MV-4-11 (cell line): ENCODE measurements at regions not wholly inside any gene's neighbourhood (a gene's known extent, or its start where the extent isn't known, plus 50 kb on each side); places are given as distances from the start of the nearest gene placed in this dataset.
"Not testable (repeated sequence)": the region's sequence is repeated elsewhere in the genome, so short reads cannot be mapped to it uniquely, and the experiment has no call there.

Experiments used
- DNase-seq: peaks from one replicate; lab custom pipeline; 2025; lab: John Stamatoyannopoulos, UW

DNA sequence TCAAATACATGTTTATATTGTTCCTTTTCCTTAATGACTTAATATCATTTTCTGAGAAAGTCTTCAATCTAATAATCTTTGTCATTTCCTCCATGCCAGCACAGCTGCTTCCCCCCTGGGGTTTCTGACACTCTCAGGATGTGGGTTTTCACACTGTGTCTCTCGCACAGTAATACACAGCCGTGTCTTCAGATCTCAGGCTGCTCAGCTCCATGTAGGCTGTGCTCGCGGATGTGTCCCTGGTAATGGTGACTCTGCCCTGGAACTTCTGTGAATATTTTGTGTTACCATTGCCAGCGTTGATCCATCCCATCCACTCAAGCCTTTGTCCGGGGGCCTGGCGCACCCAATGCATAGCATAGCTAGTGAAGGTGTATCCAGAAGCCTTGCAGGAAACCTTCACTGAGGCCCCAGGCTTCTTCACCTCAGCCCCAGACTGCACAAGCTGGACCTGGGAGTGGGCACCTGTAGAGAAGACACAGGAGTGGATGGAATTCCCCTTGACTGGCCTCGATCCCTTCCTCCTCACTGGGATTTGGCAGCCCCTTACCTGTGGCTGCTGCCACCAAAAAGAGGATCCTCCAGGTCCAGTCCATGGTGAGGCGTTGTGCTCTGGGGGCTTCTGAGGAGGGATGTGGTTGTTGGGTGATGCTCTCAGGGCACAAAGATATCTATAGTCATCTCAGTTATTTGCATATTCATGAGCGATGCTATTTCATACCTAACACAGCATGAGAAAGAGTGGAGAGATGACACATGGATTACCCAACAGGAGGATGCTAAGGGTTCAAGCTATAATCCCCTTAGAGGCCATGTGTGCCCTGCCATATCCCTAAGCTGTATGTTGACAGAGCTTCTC lies 478.8 kb downstream of the TMEM121 start:
- DNase-seq: peak; percentile 40

DNA sequence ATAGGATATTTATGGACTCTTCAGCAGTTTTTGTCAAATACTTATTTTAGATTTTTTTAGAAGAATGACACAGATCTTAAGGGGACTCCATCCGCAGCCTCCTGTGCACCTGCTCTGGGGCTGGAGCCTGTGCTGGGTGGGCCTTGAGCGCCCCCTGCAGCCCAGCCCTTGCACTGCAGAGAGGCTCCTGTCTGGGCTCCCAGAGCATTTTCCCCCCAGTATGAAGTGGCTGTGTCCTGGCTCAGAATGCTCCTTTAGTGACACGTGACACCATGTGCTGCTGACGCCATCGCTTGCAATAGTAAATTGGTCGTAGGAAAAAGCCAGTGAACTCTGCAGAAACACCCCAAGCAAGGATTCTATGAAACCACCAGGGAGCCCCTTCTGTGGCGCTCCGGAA lies 479.7 kb downstream of the TMEM121 start:
- DNase-seq: peak; percentile 19

DNA sequence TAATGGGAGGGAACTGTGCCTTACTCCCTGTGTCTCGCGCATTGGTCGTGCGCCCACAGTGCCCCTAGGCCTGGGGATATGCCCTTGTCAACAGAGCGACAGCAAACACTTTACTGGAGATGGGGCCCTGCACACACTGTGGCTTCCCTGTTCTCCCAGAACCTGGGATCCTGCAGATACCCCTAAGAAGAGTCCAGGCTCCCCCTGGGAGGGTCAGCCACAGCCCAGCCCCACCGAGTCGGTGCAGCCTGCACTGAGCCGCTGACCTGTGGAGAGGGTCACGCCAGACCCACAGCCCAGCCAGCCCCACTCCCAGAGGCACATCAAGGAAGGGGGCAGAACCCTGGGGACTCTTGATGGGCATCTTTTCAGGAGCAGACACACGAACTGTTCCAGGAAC lies 480.3 kb downstream of the TMEM121 start:
- DNase-seq: not testable (repeated sequence)

DNA sequence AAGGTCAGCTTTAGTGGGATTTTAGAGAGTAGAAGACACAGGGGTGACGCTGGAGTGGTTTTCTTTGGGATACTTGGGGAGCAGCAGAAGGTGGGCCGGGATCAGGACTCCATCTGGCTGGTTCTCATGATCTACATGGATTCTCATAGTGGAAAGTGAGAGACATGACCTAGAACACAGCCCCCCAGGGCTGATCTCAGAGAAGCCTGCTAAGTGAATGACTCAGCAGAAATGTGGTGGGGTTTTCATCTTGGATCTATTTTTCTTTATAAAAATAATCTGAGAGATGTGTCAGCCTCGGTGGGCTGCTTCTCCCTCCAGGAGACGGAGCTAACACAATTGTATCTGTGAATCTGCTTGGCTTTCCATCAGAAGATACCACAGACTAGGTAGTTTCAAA lies 484.4 kb downstream of the TMEM121 start:
- no peak for DNase-seq

DNA sequence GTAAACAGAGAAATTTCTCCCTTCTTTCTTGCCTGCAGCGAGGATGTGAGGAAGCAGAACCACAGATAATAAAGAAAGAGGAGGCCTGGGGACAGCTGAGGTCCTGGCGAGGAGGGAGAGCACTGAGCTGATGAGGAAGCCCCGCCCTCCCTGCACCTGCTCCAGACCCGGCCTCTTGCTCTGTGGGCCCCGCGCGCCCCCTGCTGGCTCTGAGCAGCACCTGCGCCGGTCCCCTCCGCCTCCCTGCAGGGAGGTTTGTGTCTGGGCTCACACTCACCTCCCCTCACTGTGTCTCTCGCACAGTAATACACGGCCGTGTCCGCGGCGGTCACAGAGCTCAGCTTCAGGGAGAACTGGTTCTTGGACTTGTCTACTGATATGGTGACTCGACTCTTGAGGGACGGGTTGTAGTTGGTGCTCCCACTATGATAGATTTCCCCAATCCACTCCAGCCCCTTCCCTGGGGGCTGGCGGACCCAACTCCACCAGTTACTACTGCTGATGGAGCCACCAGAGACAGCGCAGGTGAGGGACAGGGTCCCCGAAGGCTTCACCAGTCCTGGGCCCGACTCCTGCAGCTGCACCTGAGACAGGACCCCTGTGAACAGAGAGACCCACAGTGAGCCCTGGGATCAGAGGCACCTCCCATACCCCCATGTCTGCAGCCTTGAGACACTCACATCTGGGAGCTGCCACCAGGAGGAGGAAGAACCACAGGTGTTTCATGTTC lies 485.4 kb downstream of the TMEM121 start:
- peak; percentile 63 for DNase-seq

DNA sequence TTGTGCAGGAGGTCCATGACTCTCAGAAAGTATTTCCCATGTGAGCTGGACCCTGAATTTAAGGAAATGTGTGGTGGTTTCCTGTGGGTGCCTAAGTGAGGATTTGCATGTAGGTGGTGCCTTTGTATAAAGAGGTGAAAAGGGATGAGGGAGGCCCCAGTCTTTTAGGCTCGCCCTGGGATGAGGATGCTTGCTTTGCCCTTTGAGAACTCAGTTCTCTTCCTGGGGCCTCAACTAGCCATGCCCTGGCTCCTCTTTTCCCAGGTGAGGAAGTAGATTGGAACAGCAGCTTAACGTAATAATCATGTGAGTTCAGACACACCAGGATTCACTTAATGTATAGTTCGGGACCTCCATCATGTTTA lies 486.0 kb downstream of the TMEM121 start:
- not testable (repeated sequence) for DNase-seq

DNA sequence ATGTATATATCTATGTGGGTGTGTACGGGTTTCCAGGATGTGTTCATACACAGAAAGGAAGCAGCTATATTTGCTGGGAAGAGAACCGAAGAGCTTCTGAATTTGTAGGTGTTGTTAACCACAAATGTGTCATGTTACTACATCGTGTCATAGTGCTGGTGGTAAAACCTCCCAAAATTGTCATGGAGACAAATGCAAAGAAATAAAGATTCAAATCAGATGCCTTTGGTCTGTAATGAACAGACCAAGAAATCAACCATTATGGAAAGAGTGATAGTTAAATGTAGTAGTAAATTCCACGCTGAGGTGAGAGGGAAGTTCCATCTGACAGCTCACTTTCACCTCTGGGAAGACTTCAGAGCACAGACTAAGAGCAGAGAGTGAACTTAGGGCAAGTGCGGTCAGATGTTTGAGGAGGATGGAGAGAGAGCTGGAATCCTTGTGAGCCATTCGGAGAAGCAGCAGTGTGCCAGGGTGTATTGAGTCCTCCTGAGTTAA lies 487.5 kb downstream of the TMEM121 start:
- no peak for DNase-seq

DNA sequence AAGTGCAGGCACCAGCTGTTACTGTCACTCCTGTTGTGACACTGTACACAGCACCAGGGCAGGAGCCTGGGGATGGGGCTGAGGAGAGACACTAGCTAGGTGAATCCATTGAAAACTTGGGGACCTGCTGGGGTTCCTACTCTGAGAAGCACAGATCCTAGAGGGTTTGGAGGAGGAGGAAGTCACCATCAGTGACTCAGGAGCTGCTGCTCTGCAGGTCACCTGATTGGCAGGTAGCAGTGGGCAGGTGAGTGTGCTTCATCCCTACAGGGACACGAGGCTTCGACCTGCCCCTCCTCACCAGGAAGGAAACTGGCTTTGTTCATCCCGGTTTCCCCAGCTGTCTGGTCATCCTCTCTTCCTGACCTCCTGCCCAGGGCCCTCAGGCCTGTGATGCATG lies 491.6 kb downstream of the TMEM121 start:
- DNase-seq: not testable (repeated sequence)

DNA sequence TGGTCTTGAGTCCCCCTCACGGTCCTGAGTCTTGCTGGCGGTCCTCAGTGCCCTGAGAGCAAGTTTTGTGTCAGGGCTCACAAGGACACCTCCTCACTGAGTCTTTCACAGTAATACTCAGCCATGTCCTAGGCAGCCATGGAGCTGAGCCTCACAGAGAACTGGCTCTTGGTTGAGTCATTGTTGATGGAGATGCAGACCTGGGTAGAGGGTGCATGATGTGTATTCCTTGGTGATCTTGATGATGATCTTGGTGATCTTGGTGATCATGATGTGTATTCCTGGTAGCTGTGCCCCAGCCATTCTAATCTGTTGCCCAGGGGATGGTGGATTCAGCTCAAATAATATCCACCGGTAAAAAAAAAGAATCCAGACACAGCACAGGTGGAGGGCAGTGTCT lies 495.4 kb downstream of the TMEM121 start:
- DNase-seq: no peak

DNA sequence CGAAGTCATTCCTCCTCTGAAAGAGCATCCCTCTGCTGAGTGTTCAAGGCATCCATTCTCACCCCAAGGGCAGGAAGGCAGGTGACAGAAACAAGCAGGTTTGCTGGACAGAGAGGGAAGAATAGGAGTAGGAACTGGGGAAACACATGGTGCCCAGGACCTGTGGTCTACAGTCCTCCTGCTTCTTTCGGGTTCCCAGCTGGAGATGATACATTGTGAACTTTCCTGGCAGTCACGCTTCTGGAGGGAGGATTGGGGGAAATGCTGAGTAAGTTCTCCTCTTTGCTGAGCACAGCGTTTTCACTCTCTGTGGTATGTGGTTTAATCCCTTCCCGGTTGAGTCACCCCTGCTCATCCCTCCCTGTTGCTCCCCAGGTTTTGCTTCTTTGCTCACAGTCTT lies 496.3 kb downstream of the TMEM121 start:
- peak; percentile 14 for DNase-seq

DNA sequence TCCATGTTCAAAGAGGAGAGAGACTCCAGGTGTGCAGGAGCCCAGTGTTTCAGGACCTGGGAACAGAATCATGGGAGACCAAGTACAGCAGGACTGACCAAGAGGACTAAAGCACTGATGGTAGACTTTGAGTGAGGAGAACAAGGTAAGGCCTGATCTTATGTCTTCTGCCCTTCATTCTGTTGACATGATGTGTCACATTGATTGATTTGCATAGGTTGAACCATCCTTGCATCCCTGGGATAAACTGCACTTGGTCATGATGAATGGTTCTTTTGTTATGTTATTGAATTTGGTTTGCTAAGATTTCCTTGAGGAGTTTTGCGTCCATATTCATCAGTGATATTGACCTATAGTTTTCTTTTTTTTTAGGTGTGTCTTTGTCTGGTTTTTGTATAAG lies 497.0 kb downstream of the TMEM121 start:
- DNase-seq: no peak

DNA sequence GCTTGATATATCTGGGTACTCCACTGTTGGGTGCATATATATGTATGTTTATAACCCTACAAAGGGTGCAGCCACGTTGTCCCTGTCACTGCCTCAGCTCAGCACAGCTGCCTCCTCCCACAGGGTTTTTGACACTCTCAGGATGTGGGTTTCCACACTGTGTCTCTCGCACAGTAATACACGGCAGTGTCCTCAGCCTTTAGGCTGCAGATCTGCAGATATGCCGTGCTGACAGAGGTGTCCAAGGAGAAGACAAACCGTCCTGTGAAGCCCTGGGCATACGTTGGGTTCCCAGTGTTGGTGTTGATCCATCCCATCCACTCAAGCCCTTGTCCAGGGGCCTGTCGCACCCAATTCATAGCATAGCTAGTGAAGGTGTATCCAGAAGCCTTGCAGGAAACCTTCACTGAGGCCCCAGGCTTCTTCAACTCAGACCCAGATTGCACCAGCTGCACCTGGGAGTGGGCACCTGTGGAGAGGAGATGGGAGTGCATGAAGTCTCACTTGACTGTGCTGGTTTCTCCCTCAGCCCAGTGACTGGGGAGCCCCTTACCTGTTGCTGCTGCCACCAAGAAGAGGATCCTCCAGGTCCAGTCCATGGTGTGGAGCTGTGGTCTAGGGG lies 498.7 kb downstream of the TMEM121 start:
- DNase-seq: no peak

DNA sequence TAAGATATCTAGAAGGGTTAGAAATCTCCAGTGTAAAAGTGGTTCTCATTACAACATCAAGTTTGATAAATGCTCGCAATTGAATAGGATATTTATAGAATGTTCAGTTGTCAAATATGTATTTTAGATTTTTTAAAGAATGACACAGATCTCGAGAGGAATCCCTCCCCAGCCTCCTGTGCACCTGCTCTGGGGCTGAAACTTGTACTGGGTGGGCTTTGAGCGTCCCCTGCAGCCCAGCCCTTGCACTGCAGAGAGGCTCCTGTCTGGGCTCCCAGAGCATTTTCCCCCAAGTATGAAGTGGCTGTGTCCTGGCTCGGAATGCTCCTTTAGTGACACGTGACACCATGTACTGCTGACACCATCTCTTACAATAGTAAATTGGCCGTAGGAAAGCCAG lies 499.6 kb downstream of the TMEM121 start:
- DNase-seq: no peak

DNA sequence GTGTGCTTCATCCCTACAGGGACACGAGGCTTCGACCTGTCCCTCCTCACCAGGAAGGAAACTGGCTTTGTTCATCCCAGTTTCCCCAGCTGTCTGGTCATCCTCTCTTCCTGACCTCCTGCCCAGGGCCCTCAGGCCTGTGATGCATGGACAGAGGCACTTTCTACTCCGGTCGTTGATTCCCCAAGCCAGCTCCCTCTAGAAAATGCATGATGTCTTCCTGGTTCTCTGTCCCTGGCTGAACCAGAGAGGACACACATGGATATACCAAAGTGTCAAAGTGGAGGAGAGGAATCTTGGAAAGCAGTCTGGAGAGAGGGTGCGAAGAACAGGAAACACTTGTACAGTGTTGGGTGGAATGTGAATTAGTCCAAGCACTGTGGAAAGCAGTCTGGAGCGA lies 501.4 kb downstream of the TMEM121 start:
- DNase-seq: not testable (repeated sequence)

DNA sequence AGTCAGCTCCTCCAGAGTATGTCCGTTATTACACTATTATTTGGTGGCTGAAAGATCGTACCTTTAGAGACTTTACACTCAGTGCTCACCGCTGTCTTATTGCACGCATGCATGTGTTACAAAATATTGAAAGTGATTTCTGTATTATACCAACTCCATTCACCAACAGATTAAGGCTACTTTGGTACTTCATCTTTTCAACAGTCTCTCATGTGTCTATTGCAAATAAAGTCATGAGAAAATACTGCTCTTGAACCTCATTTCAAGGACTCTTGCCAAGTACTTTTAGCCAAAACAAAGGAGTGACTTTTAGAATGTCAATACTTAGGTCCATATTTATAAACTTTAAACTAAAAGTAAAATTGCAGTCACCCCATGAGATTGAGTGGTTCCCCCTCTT lies 503.6 kb downstream of the TMEM121 start:
- DNase-seq: no peak

DNA sequence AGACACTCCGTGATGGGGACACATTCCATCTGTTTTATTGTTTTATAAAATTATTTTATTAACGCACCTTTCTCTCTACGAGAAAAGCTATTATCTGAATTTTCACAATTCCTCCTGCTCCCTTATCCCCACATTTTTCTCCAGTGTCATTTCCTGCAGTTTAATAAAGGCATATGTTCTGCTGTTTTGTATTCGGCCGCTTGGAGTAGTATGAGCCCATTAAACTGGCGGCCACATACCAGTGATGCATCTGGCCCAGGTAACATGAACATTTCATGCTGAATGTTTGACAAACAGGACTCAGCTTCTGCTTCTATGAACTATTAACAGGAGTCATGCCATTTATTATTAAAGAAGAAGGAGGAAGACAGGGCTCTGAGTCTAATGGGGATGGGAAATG lies 511.0 kb downstream of the TMEM121 start:
- DNase-seq: no peak

DNA sequence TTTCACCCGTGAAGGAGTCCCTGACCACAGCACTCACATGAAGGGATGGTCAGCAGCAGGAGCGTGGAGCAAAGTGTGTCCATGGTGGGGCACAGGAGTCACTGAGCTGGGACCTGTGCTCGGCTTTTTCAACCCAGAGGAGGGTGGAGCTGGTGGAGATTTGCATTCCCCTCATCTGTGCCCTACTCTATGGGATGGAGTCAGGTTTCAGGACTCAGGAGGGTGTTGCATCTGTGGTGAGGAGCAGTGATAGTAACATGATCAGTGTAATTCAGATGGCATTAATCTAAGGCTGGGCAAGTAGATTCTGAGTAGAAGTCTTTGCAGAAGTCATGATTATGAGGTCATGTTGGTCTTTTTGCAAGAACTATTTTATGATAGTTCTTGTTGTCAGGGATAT lies 511.9 kb downstream of the TMEM121 start:
- DNase-seq: no peak

DNA sequence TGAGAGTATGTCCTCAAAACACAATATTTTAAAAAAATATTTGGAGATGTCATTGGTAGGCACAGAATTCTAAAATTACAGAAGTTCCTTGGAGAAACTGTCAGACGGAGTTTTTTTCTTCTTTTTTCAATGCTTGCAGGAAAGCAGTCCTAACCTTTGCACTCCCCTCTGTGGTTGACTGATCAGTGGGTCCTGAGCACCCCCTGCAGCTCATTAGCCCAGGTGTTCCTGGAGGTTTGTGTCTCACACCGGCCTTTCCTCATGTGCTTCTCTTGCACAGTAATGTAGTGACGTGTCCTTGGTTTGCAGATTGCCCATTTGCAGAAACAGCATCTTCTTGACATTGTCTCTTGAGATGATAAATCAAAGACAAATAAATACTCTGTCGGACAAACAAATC lies 513.0 kb downstream of the TMEM121 start:
- peak; percentile 14 for DNase-seq

DNA sequence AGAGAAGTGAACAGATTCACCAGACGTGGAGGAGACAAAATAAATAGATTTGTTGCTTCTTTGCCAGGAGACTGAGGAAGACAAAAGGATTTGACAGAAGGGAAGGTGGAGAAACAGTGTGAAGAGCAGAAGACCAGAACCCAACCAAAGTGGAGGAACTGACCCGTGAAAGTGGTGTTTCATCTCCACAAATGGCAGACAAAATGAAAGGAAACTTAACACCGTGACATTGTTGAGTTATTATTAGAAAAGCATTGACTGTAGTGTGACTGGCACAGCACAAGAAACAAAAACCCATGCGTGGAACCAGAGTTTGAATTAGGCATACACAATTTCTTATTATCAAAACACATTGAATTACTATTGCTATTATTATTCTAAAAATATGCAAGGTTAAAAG lies 518.1 kb downstream of the TMEM121 start:
- DNase-seq: no peak

DNA sequence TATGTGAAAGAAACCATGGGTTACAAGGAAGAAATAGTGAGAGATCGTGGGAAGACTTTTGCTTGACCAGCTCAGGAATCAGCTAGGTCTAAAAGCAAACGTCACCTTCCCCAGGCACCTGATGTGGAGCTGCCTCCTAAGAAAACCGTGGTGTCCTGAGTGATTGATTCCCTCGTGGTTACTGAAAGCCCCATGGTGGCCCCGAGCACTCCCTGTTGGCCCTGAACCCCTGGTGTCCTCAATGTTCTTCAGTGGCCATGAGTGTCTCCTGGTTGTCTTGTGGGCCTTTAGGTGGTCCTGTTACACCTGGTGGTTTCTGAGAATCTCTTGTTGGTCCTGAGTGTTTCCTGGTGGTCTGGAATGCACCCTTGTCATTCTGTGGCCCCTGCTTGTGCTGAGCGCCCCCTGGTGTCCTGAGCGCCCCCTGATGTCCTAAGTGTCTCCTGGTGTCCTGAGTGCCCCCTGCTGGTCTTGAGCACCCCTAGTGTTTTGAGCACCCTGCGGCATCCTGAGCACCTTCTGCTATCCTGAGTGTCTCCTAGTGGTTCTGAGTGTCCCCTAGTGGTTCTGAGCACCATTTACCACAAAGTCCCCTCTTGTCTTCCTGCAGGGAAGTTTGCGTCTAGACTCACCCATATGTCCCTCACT lies 518.7 kb downstream of the TMEM121 start:
- DNase-seq: peak; percentile 86

DNA sequence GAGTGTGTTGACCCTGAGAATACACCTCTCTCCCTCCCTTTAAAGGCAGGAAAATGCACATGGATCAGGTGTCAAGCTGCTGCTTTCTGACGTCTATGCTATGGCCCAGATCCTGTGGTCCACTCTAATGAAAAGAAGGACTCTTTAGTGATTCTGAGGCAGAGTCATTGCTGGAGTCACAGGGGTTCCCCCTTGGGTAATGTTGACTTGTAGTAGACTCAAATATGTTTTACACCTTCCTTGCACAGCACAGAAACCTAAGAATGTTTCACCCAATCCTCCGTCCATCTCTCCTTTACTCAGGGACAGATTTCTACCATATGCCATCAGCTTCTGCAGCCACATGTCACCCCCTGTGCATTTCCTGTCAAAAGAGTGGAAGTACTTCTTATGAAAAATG lies 525.4 kb downstream of the TMEM121 start:
- DNase-seq: no peak

DNA sequence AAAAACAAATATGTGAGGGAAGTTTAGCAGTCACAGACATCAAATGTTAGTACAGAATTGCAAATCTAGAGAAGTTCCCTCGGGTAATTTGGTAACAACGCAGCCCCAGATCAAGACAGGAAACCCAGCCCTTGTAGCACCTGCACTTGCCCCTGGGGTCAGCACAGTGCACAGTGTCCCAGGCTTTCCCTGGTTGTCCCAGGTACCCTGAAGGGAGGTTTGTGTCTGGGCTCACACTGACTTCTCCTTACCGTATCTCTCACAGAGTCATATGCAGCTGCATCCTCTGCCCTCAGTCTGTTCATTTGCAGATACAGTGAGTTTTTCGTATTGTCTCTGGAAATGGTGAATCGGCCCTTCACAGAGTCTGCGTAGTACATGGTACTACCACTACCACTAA lies 528.9 kb downstream of the TMEM121 start:
- no peak for DNase-seq
